ENCODE measurements at regions not wholly inside any gene's neighbourhood (a gene's known extent, or its start where the extent isn't known, plus 50 kb on each side); places are given as distances from the start of the nearest gene placed in this dataset.

- in situ Hi-C loops (cut with HindIII; ENCODE audit: low pct_ligation_motif_present, low pct_unique_long_range_greater_than_20kb, low sequenced_read_pairs): no loop called here
- no peak for DNase-seq
Observed at GRCh38 chr12:125890971-125891370, 825.7 kb downstream of the AACS start.

- in situ Hi-C loops (cut with HindIII; ENCODE audit: low pct_ligation_motif_present, low pct_unique_long_range_greater_than_20kb, low sequenced_read_pairs): no loop called here
- no peak for DNase-seq
Observed at GRCh38 chr12:125892276-125892675, 827.0 kb downstream of the AACS start.

DNA sequence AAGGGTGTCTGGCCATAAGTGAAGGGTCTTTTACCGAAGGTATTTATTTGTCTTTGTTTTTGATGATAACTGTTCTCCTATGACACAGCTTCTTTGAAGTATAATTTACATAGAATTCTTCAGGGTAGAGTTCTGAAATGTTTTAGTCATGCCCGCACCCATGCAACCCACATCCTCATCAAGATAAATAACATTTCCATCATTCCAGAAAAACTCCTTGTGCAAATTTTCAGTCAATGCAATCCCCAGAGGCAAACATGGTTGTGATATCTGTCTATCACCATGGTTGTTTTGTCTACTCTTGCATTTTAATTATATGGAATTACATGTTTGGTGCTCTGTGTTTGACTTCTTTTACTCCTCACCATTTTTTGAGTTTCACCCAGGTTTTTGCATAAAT, 837.8 kb downstream of the AACS start:
- in situ Hi-C loops (cut with HindIII; ENCODE audit: low pct_ligation_motif_present, low pct_unique_long_range_greater_than_20kb, low sequenced_read_pairs): no loop called here

GRCh38 chr12:125907351-125907750, 842.1 kb downstream of the AACS start:
- no peak for DNase-seq

More for the DNA sequence above, 837.8 kb downstream of the AACS start:
- no peak for DNase-seq

GRCh38 chr12:125919856-125920470, 854.7 kb downstream of the AACS start:
- no peak for DNase-seq
- in situ Hi-C loops (cut with HindIII; ENCODE audit: low pct_ligation_motif_present, low pct_unique_long_range_greater_than_20kb, low sequenced_read_pairs): no loop called here

More at GRCh38 chr12:125907351-125907750, 842.1 kb downstream of the AACS start:
- in situ Hi-C loops (cut with HindIII; ENCODE audit: low pct_ligation_motif_present, low pct_unique_long_range_greater_than_20kb, low sequenced_read_pairs): no loop called here

- DNase-seq: no peak
- in situ Hi-C loops (cut with HindIII; ENCODE audit: low pct_ligation_motif_present, low pct_unique_long_range_greater_than_20kb, low sequenced_read_pairs): no loop called here
Observed at GRCh38 chr12:125922330-125922729, 857.1 kb downstream of the AACS start.

DNA sequence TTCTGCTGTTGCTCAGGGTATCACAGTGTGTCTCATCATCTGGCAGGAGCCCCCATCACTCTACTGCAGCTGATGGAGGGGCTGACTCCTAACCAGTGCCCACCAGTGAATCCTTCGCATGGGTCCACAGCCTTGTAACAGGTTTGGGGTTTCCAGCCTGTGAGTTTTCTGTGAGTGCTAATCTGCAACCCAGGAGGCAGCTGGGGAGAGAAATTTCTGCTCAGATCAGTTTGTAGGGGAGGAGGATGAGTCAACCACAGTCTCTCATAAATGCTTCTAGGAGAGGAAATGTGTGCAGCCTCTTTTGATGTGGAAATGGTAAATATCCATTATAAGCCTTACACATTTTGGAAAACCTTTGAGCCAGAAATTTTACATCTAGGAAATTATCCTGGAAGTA, 871.3 kb downstream of the AACS start:
- DNase-seq: no peak
- in situ Hi-C loops (cut with HindIII; ENCODE audit: low pct_ligation_motif_present, low pct_unique_long_range_greater_than_20kb, low sequenced_read_pairs): no loop called here

- in situ Hi-C loops (cut with HindIII; ENCODE audit: low pct_ligation_motif_present, low pct_unique_long_range_greater_than_20kb, low sequenced_read_pairs): no loop called here
- no peak for DNase-seq
Observed at GRCh38 chr12:125944446-125944845, 879.2 kb downstream of the AACS start.

- no peak for DNase-seq
- in situ Hi-C loops (cut with HindIII; ENCODE audit: low pct_ligation_motif_present, low pct_unique_long_range_greater_than_20kb, low sequenced_read_pairs): no loop called here
Observed at GRCh38 chr12:125949471-125949870, 884.2 kb downstream of the AACS start.

DNA sequence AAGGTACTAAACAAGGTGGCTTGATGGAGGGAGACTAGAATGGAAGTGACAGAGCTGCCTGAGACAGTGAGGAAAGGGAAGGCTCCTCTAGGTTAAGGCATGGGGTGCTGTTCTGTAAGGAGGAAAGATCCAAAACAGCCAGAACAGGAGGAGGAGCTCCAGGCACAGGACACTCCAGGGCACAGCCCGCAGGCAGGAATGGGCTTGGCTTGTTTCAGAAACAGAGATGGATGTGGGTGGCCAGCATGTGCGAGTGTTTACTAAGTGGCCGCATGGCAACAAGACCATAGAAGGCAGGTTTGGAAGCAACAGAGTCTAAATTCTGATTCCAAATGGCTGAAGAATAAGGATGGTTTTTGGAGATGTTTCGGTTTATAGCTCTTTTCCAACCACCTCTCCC, 889.1 kb downstream of the AACS start:
- in situ Hi-C loops (cut with HindIII; ENCODE audit: low pct_ligation_motif_present, low pct_unique_long_range_greater_than_20kb, low sequenced_read_pairs): no loop called here

DNA sequence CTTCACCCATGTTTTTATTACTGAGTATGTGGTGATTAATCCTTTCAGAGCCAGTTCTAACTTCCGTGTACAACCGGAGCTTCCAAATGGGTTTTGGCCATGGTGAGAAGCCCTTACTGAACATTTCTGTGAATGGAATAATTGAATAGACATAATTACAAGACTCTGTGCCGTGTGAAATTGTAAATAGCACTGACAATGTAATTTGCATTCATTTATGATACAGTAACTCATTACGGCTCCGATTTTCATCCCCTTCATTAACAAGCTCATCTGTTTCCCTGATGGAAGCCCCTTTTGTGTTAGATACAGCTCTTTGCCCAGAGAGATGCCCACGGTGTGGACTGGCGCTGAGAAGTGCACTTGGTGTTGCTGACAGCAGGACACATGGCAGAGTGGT, 891.0 kb downstream of the AACS start:
- in situ Hi-C loops (cut with HindIII; ENCODE audit: low pct_ligation_motif_present, low pct_unique_long_range_greater_than_20kb, low sequenced_read_pairs): no loop called here
- no peak for DNase-seq

More for the DNA sequence above, 889.1 kb downstream of the AACS start:
- DNase-seq: no peak

GRCh38 chr12:125966641-125967040, 901.4 kb downstream of the AACS start:
- DNase-seq: no peak
- in situ Hi-C loops (cut with HindIII; ENCODE audit: low pct_ligation_motif_present, low pct_unique_long_range_greater_than_20kb, low sequenced_read_pairs): no loop called here

GRCh38 chr12:125968413-125968812, 903.2 kb downstream of the AACS start:
- in situ Hi-C loops (cut with HindIII; ENCODE audit: low pct_ligation_motif_present, low pct_unique_long_range_greater_than_20kb, low sequenced_read_pairs): no loop called here
- no peak for DNase-seq

GRCh38 chr12:125971981-125972380, 906.7 kb downstream of the AACS start:
- DNase-seq: no peak
- in situ Hi-C loops (cut with HindIII; ENCODE audit: low pct_ligation_motif_present, low pct_unique_long_range_greater_than_20kb, low sequenced_read_pairs): no loop called here

GRCh38 chr12:125978286-125978685, 913.1 kb downstream of the AACS start:
- in situ Hi-C loops (cut with HindIII; ENCODE audit: low pct_ligation_motif_present, low pct_unique_long_range_greater_than_20kb, low sequenced_read_pairs): no loop called here
- no peak for DNase-seq

- in situ Hi-C loops (cut with HindIII; ENCODE audit: low pct_ligation_motif_present, low pct_unique_long_range_greater_than_20kb, low sequenced_read_pairs): no loop called here
- no peak for DNase-seq
Observed at GRCh38 chr12:125981610-125982253, 916.5 kb downstream of the AACS start.

GRCh38 chr12:125983094-125983783, 918.0 kb downstream of the AACS start:
- peak; percentile 28 for DNase-seq
- in situ Hi-C loops (cut with HindIII; ENCODE audit: low pct_ligation_motif_present, low pct_unique_long_range_greater_than_20kb, low sequenced_read_pairs): no loop called here

DNA sequence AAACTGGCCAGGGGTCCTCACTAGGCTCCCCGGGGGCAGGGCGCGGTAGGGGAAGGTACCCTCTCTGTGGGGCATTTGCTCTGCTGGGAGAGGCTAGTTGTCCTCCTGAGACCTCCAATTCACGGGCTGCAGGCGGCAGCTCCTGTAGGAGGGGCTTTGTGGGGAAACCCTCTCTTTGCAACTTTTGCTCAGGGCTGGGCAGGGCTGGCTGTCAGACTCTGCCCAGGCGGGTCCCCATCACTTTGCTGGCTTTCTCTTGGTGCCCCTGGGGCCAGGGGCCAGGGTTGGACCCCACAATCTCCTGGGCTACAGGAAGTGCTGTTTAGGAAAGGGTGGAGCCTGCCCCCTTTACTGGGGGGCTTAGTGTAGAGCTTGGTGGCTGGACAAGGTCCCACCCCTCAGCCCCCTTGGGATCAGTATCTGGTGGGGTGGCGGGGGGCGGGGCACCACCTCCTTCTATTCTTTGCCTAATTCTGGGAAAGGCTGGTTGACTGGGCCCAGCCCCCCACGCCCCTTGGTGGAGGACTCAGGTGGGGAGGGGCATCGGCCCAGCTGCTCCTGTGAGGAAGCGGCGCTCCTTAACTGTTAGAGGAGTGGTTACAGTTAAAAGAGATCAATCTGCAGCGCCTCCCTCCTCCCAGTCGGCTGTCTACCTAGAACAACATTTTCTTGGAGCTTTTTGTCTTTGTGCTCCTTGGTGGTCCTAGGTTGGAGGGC, 918.7 kb downstream of the AACS start:
- no peak for DNase-seq
- in situ Hi-C loops (cut with HindIII; ENCODE audit: low pct_ligation_motif_present, low pct_unique_long_range_greater_than_20kb, low sequenced_read_pairs): no loop called here

- in situ Hi-C loops (cut with HindIII; ENCODE audit: low pct_ligation_motif_present, low pct_unique_long_range_greater_than_20kb, low sequenced_read_pairs): no loop called here
- no peak for DNase-seq
Observed at GRCh38 chr12:125988545-125988944, 923.3 kb downstream of the AACS start.

All from ACHN (cell line).